SW 1271 (cell line): ENCODE measurements at regions not wholly inside any gene's neighbourhood (a gene's known extent, or its start where the extent isn't known, plus 50 kb on each side); places are given as distances from the start of the nearest gene placed in this dataset.
"Not testable (repeated sequence)": the region's sequence is repeated elsewhere in the genome, so short reads cannot be mapped to it uniquely, and the experiment has no call there.

ENCODE experiments used
- DNase-seq, 2 experiments: peaks; one replicate each; lab custom pipeline; 2025; lab: John Stamatoyannopoulos, UW

DNA sequence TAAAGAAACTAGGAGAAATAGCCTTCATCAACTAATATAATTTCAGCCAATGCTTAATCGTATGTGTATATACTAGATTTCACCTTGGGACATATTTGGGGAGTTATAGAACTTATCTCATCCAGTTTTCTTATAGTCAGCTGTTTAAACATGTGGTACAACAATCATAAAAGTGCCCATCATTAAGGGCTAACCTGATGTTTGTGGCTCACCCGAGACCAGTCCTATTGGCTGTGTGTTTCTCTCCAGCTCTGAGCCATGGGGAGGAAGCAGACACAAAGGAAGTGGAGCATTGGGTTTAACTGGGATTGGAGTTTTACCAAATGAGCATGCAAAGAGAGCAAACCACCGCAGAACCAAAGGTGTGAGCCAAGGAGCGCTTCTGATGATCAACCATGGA lies 114.3 kb upstream of the KLF12 start:
- no peak for DNase-seq

DNA sequence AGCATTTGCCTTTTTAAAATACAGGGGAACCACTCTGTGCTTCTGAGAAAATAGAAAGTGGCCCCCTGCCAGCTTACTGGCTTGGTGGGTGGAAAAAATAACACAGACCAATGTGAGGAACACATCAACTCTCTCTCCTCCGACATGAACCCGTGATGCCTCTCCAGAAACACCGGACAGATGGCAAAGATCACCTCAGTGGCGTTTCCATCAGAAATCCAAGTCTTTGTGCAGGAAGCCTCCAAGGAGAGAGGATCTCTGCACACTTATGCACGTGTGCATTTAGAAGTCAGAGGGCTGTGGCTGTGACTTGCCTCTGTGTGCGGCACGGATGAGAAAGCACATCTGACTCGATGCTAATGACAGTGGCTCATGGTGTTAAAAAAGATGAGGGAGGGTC lies 112.3 kb upstream of the KLF12 start:
- no peak for DNase-seq

DNA sequence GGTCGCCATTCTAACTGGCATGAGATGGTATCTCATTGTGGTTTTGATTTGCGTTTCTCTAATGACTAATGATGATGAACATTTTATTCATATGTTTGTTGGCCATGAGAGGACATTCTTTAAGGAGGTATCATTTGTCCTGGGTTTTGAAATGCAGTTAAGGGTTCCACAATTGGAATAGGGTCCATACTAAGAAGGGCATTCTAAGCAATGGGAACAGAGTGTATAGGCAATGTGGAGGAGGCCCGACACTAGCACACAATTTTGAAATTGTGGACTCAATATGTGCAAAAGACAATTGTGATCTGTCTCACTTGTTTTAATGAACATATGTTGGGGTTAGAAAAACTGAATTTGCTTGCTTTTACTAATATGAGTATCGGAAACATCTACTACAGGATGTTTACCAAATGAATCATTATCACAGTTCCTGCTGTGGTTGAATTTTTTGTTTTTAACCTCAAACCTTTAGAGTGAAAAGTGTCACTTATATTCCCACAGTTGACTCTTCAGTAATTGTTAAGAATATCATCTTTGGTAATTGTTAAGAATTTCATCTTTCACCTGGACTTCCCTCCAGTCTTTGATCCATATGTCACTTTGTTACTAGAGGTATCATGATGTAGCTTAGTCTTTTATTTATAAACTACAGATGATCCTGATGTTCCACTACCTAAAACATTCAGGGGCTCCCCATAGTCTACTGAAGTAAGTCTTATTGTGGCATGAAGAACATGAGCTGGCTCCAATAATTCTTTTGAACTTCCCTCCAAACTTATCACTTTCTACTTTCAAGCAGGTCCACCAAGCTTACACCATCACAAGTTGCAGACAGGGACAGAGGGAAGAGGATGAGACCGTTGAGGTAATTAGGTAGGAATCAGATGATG lies 109.7 kb upstream of the KLF12 start:
- DNase-seq, result no peak

DNA sequence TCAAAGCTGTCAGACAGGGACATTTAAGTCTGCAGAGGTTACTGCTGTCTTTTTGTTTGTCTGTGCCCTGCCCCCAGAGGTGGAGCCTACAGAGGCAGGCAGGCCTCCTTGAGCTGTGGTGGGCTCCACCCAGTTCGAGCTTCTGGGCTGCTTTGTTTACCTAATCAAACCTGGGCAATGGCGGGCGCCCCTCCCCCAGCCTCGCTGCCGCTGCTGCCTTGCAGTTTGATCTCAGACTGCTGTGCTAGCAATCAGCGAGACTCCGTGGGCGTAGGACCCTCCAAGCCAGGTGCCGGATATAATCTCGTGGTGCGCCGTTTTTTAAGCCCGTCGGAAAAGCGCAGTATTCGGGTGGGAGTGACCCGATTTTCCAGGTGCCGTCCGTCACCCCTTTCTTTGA lies 107.1 kb upstream of the KLF12 start:
- DNase-seq, result not testable (repeated sequence)

DNA sequence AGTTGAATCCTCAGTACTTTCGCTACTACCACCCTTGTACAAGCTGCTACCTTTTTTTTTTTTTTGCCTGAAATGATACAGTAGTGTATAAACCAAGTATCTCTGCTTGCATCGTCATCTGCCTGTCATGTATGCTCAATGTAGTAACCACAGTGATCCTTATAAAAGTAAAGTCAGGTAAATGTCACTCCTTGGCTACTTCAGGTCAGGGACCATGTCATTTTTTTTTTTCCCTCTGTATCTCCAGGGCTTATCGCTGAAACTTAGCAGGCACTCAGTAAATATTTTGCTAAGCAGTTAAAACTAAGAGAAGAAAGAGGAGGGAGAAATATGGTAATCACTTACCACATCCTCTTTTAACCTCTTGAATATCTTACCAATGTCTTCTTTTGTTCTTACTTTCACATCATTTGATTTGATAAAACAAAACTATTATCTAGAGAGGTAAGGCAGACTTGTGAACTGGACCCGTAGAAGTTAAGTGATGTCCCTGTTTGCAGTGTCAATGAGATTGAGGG lies 96.8 kb upstream of the KLF12 start:
- DNase-seq, result no peak

DNA sequence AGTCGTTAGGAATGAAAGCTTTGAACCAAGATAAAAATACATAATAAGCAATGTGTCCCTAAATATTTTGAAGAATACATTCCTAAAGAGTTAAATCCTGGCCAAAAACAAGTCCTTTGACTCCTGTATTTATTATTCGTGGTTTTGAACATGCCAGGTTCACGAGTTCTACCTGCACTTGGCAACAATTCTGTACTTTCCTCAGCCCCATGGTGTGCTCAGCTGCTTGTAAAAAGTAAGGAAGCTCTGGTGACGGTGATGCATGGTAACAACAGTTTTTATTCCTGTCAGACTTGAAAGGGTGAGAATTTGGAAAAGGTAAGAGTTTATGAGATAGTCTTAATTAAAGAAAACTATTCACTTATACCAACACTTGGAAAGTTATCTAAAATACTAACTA lies 95.0 kb upstream of the KLF12 start:
- DNase-seq, result no peak

DNA sequence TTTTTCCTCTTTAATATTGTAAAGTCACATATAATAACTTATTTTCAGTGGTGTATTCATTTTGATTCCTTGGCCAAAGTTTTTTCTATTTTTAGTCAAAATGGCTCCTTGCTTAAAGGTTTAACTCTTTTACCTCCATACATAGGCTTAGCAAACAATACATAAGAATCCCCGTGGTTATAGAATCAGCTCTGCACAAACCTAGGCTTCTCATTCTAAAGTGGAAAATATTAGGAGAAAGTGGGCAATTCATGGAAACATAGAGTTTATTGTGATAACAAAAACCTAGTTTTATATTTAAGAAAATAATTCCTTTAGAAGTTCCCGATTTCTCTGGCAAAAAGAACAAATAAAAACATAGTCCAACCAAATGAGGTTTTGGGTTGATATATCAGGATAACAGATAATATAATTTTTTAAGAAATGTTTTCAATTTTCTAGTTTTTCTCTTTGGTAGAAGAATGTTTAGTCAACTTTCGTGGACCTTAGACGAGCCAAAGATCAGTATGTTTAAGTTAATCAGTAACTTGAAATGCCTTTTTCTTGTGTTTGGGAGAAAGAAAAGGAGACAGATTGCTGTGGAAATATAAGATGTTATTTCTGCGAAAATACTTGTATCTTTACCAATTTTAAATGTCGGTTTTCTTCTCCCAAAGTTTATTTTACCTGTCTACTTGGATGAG lies 93.4 kb upstream of the KLF12 start:
- DNase-seq, result no peak

DNA sequence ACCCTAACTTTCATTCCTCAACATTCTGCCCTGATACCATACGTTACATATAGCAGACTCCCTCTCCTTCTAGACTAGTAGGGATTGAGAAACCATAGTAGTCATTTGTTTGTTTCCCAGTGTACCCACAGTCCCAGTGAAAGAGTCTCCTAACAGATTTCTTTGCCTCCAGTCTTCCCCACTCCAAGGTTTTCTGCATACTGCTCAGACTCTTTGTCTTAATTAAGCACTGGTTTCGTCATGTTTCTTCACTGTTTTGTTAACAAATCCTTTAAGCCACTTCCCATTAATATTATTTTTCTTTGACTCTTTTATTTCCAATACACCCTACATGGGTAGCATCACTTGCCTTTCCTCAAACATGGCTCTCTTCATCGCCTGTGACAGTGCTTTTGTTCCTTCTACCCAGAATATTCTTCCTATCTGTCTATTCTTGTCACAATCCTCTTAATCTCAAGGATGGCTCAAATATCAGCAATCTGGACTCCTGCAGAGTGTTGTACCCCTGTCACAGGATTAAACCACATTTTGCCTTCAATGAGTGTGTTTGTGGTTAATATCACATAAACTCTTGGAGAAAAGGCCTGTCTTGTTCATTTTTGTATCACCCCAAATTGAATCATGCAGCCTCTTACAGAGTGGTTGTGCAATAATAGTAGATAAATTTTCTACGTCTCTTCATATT lies 92.7 kb upstream of the KLF12 start:
- DNase-seq, result no peak

DNA sequence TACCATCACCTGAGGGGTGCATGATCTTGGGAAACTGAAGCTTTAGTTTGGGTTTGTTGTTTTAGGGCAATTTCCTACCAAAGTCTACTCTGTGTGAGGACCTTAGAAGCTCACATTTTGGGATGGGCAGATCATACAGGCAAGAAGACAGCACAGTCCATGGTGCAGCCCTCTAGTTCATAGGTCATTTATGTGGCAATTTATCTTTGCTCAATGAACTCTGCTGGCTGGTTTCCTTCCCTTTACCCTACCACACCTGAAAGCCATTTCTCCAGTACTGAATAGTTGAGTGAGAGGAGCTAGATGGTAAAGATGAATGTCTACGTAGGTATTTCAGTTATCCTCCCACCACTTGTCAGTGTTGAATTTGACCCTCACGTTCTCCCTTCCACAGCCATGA lies 87.5 kb upstream of the KLF12 start:
- DNase-seq, result no peak

DNA sequence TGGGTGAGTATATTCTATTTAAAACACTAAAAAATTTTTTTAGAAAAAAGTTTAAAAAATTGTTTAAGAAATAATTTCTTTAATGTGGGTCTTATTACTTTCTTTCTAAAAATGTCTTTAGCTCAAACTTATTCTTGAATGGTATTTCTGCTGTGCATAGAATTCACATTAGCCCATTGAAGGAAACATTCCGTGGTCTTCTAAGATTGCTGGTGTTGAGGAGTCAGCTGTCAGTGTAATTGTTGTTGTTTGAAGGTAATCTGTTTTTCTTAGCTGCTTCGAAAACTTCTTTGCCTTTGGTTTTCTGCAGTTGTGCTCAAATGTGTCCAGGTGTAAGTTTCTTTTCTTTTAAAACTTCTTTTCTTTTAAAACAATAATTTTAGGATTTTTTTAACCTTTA lies 85.4 kb upstream of the KLF12 start:
- DNase-seq, result no peak

DNA sequence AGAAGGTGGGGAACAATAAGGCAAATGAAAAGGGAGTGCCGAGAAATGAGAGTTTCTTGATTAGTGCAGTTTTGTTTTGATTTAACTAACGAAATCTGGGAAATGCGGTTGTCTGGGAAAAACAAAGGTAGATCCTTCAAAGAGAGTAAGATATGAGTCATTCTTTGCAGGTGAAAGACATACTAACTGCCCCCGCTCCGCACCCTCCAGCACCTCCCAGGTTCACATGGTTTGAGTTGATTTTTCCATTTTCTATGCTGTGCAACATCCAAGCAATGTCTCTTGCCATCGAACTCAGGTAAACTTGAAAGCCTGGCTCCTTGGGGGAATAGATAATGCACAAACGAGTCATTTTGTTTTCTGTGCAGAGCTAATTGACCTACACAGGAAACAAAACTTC lies 84.1 kb upstream of the KLF12 start:
- no peak for DNase-seq

DNA sequence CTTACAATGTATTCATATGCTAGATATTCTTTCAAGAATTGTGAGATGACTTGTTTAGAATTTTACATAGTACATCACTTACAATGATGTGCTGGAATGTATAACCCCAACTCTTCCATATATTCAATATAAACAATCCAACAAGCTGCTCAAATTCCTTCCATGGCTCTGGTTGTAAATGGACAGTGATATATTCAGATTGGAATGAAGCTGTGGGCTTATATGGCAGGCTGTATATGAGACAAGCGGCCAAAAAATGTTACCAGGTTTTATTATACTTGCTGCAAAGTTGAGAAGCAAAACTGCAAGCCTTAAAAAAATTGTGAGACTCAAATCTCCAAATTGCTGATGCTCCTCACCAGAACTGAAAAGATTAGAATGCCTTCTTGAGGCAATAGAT lies 83.6 kb upstream of the KLF12 start:
- DNase-seq, result no peak

DNA sequence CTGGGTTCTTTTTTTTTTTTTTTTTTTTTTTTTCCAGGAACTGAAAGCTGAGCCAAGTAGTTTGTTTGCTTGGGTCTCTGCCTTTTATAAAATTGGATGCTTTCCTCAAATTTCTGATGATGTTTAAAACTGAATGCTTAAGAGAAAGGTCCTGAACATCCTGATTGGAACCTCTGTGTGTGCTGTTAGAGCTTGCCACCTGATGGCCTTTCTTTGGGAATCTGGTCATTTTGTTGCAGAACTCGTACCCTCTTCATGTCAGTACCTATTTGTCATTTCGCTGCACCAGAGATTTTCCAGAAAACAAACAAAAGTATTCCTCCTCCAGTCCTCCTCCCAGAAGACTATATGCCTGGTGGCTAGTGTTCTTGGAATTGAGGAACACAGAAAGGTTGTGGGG lies 81.2 kb upstream of the KLF12 start:
- no peak for DNase-seq

DNA sequence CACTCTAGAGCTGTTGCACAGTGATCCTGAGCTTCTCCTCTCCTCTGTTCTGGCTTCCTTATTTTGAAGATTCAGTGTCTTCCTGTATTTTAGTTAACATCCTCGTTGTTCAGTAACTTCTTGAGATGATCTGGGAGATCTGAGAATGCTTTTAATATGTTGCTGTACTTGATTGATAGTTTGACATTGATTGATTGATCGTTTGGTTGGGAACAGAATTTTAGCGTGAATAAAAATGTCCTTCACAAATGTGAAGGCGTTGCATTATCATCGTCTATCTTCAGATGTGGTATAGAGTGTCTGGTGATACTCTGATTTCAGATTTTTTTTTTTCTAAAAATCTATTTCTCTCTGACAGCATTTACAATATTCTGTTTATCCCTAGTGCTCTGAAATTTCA lies 80.1 kb upstream of the KLF12 start:
- no peak for DNase-seq

DNA sequence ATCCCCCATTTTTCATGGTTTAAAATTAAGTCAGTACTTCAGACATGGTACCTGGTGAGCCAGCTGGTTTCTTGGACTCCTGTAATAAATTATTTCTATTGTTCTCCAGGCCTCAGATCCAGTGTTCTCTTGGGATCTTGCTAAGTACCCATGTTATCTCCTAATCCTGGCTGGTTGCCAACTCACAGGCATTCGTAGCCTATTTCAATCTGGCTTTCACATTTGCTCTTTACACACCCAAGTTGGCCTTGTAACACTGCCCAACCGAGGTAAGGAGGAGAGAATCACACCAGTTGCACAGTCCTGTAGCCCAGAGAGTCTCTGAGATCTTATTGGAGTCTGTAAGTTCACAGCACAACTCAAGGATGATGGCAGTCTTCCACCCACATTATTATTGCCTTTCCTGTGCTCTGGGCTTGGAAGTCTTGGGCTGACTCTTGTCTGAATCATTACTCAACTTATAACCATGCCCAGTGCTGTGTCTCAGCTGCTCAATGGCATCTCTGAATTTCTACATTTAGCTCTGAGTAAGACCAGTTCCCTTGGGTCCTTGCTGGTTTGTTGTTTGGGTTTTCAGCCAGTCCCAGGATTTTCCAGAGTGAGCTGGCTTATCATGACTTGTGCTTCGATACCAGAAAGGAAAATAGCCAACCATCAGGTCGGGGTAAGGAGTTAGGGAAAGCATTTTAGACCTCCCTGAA lies 76.6 kb upstream of the KLF12 start:
- DNase-seq, result no peak

DNA sequence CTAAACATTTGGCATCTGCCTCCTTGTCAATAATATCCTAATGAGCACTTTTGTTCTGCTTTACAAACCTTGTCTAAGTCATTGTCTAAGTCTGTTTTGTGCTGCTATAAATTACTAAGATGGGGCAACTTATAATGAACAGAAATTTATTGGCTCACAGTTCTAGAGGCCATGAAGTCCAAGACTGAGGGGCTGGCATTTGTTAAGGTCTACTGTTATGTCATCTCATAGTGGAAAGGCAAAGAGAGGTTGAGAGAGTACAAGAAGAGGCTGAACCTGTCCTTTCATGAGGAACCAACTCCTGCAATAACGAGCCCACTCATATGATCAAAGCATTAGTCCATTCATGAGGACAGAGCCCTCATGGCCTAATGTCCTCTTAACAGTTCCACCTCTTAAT lies 72.7 kb upstream of the KLF12 start:
- no peak for DNase-seq

DNA sequence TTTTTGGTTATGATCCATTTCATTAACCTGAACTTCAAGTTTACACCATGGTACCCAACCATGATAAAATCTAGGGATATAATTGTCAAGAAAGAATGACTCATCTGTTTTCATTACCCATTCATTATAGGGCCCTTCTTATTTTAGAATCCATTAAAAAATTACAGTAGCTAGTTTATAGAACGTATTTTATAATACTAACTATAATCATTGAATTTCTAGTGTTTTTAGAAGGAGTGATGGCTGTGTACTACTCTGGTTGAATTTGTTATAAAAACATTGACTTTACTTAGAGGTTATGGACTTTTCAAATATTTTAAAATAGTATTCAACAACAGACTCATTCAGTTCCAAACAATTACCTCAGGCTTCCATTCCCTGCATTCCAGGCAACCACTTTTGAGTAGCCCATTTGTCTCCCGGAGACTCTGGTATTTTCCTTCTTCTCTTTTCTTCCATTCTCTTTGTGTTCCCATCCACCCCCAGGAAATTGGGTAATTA lies 71.9 kb upstream of the KLF12 start:
- no peak for DNase-seq

DNA sequence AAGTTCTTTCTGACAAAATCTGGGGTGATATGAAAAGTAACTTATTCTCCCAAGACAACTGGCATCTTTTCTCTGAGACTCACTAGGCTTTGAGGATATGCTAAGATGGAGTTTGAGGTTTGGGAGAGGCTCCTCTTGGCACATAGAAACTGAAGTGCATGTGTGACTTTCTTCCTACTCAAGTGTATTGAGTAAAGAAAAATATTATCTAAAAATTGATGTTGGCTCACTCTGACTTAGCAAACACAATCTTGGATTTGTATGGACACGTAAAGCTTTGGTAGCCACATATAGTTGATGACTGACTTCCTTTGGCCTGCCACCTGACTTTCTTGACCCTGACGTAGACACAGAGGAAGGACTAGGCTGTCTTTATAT lies 71.1 kb upstream of the KLF12 start:
- no peak for DNase-seq

DNA sequence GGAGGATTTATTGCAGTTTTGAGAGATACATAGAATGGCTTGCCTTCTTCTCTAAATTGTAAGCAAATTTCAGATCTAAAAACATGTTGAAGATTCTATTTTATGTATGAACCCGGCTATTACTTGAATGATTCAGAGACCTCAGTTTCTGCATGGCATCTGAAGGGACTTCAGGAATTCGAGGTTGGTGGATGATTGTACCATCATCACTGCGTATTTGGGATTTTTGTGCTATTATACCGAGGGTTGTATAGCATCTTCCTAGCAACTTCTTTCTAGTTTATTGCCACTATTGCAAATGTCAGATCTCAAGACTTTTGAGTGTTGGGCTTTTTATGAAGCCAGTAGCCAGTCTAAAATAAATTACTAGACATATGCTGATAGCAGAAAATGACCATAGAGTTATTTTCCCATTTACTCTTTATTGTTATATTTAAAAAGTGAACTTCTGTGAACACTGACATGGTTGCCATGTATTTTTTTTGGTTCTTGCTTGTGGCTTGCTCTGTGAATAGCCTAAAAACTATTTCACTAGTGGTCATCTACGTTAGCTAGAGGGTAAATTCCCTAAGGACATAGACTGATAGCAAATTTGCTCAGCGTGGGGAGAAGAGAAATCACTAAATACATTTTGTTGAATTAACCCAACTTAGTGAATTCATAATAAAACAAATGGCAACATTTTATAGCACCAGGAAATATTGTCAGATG lies 70.6 kb upstream of the KLF12 start:
- DNase-seq, result no peak

DNA sequence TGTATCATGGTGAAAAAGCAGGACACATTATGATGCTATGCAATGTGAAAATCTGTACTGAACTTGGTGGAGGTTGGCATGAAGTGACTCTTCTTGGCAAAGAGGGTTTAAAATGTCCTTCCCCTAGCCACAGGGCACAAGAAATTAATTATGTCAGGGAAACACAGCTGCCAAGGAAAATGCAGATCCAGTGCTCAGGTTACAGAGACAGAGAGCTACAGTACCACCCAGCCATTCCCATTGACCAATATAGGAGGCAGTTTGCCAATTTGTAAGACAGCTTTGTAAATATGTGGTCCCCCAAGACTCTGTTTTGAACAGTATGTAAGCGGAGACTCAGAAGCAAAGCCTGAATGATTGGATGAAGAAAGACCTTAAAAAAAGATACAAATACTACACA lies 69.4 kb upstream of the KLF12 start:
- no peak for DNase-seq

DNA sequence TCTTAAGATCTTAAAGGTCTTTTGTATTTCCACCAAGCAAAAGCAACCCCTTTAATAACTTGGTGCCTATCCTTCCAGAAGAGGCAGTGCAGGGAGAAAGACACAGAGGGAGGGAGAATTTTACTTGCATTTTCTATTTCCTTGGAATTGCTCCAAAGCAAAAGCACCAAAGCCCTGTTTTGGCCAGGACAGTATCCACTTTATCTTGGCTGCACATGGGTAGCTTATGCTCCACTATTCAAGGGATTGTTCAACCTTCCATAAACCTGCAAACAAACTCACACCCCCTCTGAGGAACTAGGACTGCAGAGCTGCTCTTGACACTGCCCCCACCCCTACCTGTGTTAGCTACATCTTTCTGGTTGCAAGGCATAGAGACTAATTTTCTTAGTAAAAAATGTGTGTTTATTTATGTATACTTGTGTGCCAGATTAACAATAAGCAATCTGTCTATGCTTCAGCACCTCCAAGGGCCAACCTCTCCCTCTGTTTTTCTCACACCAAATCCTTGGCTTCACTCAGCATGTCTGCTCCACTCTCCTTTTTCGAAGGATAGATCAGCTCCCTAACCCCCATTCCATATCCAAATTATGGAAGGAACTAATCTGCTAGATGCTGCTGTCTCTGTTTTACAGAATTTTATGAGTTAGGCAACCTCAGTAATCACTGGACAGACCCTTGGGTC lies 68.1 kb upstream of the KLF12 start:
- DNase-seq, result no peak
